Glutamatergic neuron (in vitro differentiated cells): ENCODE measurements at regions not wholly inside any gene's neighbourhood (a gene's known extent, or its start where the extent isn't known, plus 50 kb on each side); places are given as distances from the start of the nearest gene placed in this dataset.
"Not testable (repeated sequence)": the region's sequence is repeated elsewhere in the genome, so short reads cannot be mapped to it uniquely, and the experiment has no call there.

Source experiments
- DNase-seq: peaks from one replicate; pipeline ENCODE4 v3.0.0; 2022
- H3K27ac Mint-ChIP-seq: one replicate; pipeline ENCODE4 v1.8.0; 2020; ENCODE audit warnings: mild to moderate bottlenecking, mixed read lengths, inconsistent platforms; ENCODE audit not compliant: unreplicated experiment
- H3K27me3 Mint-ChIP-seq: one replicate; pipeline ENCODE4 v1.8.0; 2020; ENCODE audit warnings: mild to moderate bottlenecking, moderate library complexity, mixed read lengths, inconsistent platforms; ENCODE audit not compliant: unreplicated experiment
- H3K36me3 Mint-ChIP-seq: one replicate; pipeline ENCODE4 v1.8.0; 2020; ENCODE audit warnings: mild to moderate bottlenecking, mixed read lengths, inconsistent platforms; ENCODE audit not compliant: unreplicated experiment
- H3K4me1 Mint-ChIP-seq: one replicate; pipeline ENCODE4 v1.8.0; 2020; ENCODE audit warnings: mild to moderate bottlenecking, low read depth, mixed read lengths, inconsistent platforms; ENCODE audit not compliant: unreplicated experiment
- H3K4me3 Mint-ChIP-seq: one replicate; pipeline ENCODE4 v1.8.0; 2020; ENCODE audit warnings: mild to moderate bottlenecking, mixed read lengths, inconsistent platforms; ENCODE audit not compliant: unreplicated experiment
- H3K9me3 Mint-ChIP-seq: one replicate; pipeline ENCODE4 v1.8.0; 2020; ENCODE audit warnings: mild to moderate bottlenecking, moderate library complexity, mixed read lengths, inconsistent platforms; ENCODE audit not compliant: unreplicated experiment
- TF ChIP-seq, protein P1 (sequence below): fragments of 200-600 bp; sonication (generic); IDR thresholded peaks from one replicate; pipeline ENCODE4 v1.5.0; 2021; ENCODE audit not compliant: partially characterized antibody, unreplicated experiment

DNA sequence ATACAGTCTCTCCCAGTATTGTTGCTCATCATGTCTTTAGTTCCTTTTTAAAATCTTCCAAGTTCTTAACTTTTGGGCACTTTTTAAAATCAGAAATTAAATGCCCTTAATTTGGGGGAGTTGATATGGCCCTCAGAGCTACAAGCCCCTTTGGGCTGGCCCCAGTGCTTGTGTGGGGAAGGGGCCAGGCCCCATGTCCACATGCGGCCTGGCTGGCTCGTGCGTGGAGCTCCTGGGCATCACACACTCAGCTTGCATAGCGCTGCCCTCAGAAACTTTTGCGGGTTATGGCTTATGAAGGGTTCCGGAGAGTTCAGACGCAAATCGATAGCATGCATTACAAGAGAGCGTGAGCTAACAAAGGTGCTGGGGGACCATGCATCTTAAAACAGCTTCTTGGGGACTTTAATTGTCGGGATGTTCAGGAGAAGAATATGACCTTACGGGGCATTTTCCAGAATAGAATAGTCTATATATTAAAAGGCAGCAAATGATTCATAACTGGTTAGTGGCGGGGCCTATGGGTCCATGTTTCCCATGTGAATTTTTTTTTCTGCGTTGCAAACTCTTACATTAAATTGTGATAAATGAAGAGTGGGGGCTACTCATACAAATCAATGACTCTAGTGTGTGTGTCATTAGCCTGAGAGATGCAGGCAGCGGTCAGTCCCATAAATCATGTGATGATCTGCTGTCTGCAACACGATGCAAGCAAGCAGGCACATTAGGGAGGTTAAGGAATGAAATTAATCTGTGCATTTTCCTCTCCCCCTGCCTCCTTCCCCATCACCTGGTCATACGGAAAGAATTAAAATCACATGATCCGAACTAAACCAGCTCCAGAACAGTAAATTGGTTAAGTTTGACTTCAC, 185.8 kb upstream of the TSHZ3 start:
- DNase-seq: no peak
- Mint-ChIP-seq H3K27ac (no peak overlapping the region), H3K4me1 (no peaks in the 10 kb centered on the region), H3K36me3 (peaks cover 5% of the 10 kb centered on the region), H3K9me3 (peaks cover 7% of the 10 kb centered on the region), H3K27me3 (peaks cover 4% of the 10 kb centered on the region), H3K4me3 (no peak overlapping the region)
- TF ChIP-seq, protein P1, sequence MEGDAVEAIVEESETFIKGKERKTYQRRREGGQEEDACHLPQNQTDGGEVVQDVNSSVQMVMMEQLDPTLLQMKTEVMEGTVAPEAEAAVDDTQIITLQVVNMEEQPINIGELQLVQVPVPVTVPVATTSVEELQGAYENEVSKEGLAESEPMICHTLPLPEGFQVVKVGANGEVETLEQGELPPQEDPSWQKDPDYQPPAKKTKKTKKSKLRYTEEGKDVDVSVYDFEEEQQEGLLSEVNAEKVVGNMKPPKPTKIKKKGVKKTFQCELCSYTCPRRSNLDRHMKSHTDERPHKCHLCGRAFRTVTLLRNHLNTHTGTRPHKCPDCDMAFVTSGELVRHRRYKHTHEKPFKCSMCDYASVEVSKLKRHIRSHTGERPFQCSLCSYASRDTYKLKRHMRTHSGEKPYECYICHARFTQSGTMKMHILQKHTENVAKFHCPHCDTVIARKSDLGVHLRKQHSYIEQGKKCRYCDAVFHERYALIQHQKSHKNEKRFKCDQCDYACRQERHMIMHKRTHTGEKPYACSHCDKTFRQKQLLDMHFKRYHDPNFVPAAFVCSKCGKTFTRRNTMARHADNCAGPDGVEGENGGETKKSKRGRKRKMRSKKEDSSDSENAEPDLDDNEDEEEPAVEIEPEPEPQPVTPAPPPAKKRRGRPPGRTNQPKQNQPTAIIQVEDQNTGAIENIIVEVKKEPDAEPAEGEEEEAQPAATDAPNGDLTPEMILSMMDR: no peak

- H3K4me3 Mint-ChIP-seq: no peak overlapping the region
- H3K36me3 Mint-ChIP-seq: peaks cover 5% of the 10 kb centered on the region
- peaks cover 4% of the 10 kb centered on the region for H3K27me3 Mint-ChIP-seq
- peaks cover 7% of the 10 kb centered on the region for H3K9me3 Mint-ChIP-seq
- DNase-seq: no peak
- no peak overlapping the region for H3K27ac Mint-ChIP-seq
- no peaks in the 10 kb centered on the region for H3K4me1 Mint-ChIP-seq
- TF ChIP-seq, protein P1: no peak
Measured at GRCh38 chr19:31535691-31536460, 186.6 kb upstream of the TSHZ3 start.

- H3K9me3 Mint-ChIP-seq: peaks cover 7% of the 10 kb centered on the region
- no peaks in the 10 kb centered on the region for H3K4me1 Mint-ChIP-seq
- no peak overlapping the region for H3K4me3 Mint-ChIP-seq
- no peak overlapping the region for H3K27ac Mint-ChIP-seq
- no peak for DNase-seq
- H3K27me3 Mint-ChIP-seq: peaks cover 2% of the 10 kb centered on the region
- H3K36me3 Mint-ChIP-seq: peaks cover 5% of the 10 kb centered on the region
- TF ChIP-seq, protein P1: no peak
Measured at GRCh38 chr19:31537136-31537535, 187.9 kb upstream of the TSHZ3 start.

DNA sequence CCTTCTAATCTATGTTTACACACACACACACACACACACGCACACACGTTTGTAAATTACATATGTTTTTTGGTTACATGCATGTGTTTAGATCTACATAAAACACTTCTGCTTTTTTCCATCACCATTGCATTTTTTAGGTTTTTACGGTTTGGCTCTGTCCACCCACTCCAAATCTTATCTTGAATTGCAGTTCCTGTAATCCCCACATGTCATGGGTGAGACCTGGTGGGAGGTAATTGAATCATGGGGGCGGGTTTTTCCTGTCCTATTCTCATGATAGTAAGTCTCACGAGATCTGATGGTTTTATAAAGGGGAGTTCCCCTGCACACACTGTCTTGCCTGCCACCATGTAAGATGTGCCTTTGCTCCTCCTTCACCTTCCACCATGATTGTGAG, 188.7 kb upstream of the TSHZ3 start:
- DNase-seq, H3K27me3 Mint-ChIP-seq, H3K27ac Mint-ChIP-seq: not testable (repeated sequence)

GRCh38 chr19:31538879-31539278, 189.6 kb upstream of the TSHZ3 start:
- Mint-ChIP-seq H3K4me3 (no peak overlapping the region), H3K36me3 (peaks cover 5% of the 10 kb centered on the region), H3K27ac (no peak overlapping the region), H3K27me3 (peaks cover 3% of the 10 kb centered on the region), H3K4me1 (no peaks in the 10 kb centered on the region), H3K9me3 (peaks cover 7% of the 10 kb centered on the region)
- TF ChIP-seq, protein P1: no peak
- DNase-seq: no peak

More for the DNA sequence above, 188.7 kb upstream of the TSHZ3 start:
- not testable (repeated sequence) for H3K4me3 Mint-ChIP-seq, H3K4me1 Mint-ChIP-seq, H3K36me3 Mint-ChIP-seq, H3K9me3 Mint-ChIP-seq
